ENCODE measurements at regions not wholly inside any gene's neighbourhood (a gene's known extent, or its start where the extent isn't known, plus 50 kb on each side); places are given as distances from the start of the nearest gene placed in this dataset.
"Not testable (repeated sequence)": the region's sequence is repeated elsewhere in the genome, so short reads cannot be mapped to it uniquely, and the experiment has no call there.

DNA sequence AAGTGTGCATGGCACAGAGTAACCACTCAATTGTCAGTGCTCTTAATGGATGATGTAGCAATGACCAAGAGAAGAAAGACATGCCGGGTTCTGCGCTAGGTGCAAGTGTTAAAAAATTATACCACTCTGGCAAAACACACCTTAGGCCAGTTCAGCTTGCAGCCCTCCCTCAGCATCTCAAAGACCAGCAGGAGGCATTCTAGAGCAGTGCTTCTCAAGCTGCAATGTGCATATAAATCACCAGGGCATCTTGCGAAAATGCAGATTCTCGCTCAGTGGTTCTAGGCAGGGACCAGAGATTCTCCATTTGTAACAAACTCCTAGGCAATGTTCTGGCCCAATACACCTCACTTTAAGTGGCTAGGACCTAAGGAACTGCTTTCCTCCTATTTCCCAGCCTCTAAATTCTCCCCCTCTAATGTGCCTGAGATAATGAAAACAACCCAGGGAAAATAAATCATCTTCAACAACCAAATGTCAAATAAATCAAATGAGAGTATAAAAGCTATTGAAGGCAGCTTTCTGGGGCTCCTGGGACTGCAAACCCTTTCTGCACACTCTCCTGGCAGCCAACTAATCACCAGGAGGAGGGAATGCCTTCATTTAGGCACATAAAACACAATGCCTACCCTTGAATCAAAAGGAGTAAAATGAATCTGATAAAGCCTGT is 337.2 kb upstream of the API5 start:
- H3K4me1 ChIP-seq = no peaks in the 10 kb centered on the region
- H3K4me3 ChIP-seq = no peak overlapping the region
- TF ChIP-seq CTCF (IDR thresholded peaks at IDR 0.05) = no peak
- TF ChIP-seq POLR2A (IDR thresholded peaks at IDR 0.05) = no peak
- H3K27me3 ChIP-seq = no peaks in the 10 kb centered on the region
- no peak for DNase-seq
- no peaks in the 10 kb centered on the region for H3K36me3 ChIP-seq
- 83 to 88% methylated on average over 3 to 4 of the region's 4 CpGs for WGBS, 2 donors
- H3K9me3 ChIP-seq = no peaks in the 10 kb centered on the region
- no peak overlapping the region for H3K27ac ChIP-seq
- intact Hi-C loops (cut with DNase I) = no loop called here

DNA sequence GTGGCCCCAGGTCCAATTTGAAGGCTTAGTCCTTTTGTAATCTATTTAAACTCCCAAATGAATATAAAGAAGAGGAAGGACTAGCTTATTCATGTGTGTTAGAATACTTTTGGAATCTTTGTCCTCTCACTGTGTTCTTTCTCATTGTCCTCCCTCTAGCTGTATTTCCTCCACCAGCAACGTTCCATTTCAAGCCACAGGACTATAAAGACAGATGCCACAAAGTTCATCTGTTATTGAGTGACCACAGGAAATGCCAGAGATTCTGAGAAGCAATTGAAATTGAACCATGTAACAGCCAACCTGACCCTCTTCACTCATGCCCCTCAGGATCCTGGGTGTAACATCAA is 336.6 kb upstream of the API5 start:
- H3K27me3 ChIP-seq = no peaks in the 10 kb centered on the region
- TF ChIP-seq POLR2A (IDR thresholded peaks at IDR 0.05) (no peak), CTCF (IDR thresholded peaks at IDR 0.05) (no peak)
- intact Hi-C loops (cut with DNase I) = no loop called here
- 5 to 11% methylated on average over 1 of the region's 1 CpG for WGBS, 2 donors
- no peak overlapping the region for H3K27ac ChIP-seq
- no peak for DNase-seq
- H3K9me3 ChIP-seq = no peaks in the 10 kb centered on the region
- H3K4me1 ChIP-seq = no peaks in the 10 kb centered on the region
- no peaks in the 10 kb centered on the region for H3K36me3 ChIP-seq
- no peak overlapping the region for H3K4me3 ChIP-seq

DNA sequence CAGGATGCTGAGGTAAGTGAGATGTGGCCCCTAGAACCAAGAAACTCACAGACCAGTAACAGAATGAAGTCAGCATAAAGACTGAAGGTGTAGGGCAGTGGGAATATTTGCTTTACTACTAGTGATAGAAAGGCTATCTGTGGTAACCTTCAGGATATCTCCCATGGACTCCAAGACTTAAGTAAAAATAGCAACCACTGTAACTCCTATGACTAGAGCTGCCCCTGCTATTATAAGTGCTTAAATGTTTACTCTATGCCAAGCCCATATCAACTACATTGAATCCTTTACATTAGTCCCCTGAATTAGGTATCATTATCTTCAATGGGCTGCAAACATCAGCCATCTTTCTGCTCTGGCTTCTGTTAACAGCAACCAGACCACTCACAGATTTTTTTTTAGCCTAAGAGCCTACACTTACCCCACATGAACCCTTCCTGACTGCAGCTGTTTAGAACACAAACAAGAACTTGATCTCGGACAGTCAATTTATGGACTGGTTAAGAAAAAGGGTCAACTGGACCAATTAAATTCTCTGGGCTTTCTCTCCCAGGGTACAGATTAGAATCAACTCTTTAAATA is 335.1 kb upstream of the API5 start:
- Histone ChIP-seq H3K27ac (no peak overlapping the region), H3K4me3 (no peak overlapping the region), H3K36me3 (no peaks in the 10 kb centered on the region), H3K27me3 (no peaks in the 10 kb centered on the region), H3K4me1 (no peaks in the 10 kb centered on the region), H3K9me3 (no peaks in the 10 kb centered on the region)
- TF ChIP-seq CTCF (IDR thresholded peaks at IDR 0.05) (no peak), POLR2A (IDR thresholded peaks at IDR 0.05) (no peak)
- no peak for DNase-seq
- intact Hi-C loops (cut with DNase I) = no loop called here
- 47 to 62% methylated on average over 1 of the region's 1 CpG for WGBS, 2 donors

DNA sequence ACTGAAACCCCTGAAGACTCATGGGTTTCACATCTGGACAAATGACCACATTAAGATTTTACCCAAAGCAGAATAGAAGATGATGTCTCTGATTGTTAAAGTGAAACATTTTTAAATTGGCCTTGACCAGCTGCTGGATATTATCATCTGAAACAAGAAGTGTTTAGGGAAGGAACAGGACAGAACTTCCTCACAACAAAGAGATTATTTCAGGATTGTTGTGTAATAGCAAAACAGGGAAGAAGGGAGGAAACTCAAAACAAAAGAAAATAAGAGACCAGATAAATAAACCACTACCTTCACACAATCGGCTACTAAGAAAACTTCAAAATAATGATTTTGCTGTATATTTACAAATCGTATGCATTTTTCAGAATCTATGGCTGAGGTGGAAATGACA is 319.2 kb upstream of the API5 start:
- 57 to 58% methylated on average over 2 of the region's 2 CpGs for WGBS, 2 donors
- H3K27me3 ChIP-seq = no peaks in the 10 kb centered on the region
- intact Hi-C loops (cut with DNase I) = no loop called here
- no peak for DNase-seq
- no peak overlapping the region for H3K4me3 ChIP-seq
- no peaks in the 10 kb centered on the region for H3K9me3 ChIP-seq
- no peak for TF ChIP-seq CTCF (IDR thresholded peaks at IDR 0.05)
- TF ChIP-seq POLR2A (IDR thresholded peaks at IDR 0.05) = no peak
- H3K4me1 ChIP-seq = no peaks in the 10 kb centered on the region
- no peaks in the 10 kb centered on the region for H3K36me3 ChIP-seq
- H3K27ac ChIP-seq = no peak overlapping the region

DNA sequence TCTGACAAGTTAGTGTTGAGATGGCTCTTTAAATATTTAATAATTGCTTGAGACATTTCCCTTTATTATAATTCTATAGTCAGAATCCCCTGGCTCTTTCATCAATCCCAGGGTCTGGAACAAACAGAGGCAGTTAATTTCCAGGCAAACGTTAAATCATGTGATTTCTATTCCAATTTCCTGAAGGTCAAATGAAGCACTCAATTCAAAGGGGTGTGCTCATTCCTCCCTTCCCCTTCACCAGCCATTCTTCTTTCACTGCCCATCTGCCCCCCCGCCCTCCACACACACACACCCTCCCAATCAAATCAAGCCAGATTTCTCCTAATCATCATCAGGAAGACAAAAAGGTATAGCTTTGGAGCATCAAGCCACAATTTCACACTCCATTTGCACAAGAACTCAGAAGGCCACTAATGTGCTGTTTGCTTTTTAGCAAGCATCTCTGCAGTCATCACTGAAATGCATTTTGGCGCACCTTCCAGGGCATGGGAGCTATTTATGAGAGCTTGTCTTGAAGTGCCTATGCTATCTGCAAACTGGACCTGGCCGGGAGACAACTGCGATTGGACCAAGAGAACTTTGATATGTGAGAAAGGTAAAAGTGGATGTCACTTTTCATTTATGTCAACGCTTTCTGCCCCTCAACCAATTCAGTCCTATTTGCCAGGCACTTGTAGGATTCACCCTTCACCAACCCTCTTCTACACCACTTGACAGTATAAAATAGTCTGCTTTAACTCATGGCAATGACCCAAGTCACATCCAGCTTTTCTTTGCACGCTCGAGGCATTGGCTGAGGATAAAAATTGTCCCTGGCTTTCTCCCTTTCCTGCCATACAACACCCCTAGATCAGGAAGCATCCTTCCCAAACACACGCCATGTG is 315.1 kb upstream of the API5 start:
- intact Hi-C loops (cut with DNase I) = no loop called here
- H3K27me3 ChIP-seq = no peaks in the 10 kb centered on the region
- WGBS, 2 donors = 66 to 73% methylated on average over 8 to 9 of the region's 9 CpGs
- DNase-seq = no peak
- no peaks in the 10 kb centered on the region for H3K9me3 ChIP-seq
- H3K27ac ChIP-seq = no peak overlapping the region
- no peaks in the 10 kb centered on the region for H3K36me3 ChIP-seq
- H3K4me3 ChIP-seq = no peak overlapping the region
- TF ChIP-seq CTCF (IDR thresholded peaks at IDR 0.05) (no peak), POLR2A (IDR thresholded peaks at IDR 0.05) (no peak)
- no peaks in the 10 kb centered on the region for H3K4me1 ChIP-seq

DNA sequence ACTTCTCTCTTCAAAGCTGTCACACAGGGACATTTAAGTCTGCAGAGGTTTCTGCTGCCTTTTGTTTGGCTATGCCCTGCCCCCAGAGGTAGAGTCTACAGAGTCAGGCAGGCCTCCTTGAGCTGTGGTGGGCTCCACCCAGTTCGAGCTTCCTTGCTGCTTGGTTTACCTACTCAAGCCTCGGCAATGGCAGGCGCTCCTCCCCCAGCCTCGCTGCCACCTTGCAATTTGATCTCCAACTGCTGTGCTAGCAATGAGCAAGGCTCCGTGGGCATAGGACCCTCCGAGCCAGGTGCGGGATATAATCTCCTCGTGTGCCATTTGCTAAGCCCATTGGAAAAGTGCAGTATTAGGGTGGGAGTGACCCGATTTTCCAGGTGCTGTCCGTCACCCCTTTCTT is 306.9 kb upstream of the API5 start:
- DNase-seq; H3K27ac ChIP-seq; H3K4me1 ChIP-seq; H3K4me3 ChIP-seq; intact Hi-C loops (cut with DNase I); H3K27me3 ChIP-seq; H3K36me3 ChIP-seq: not testable (repeated sequence)
- peaks cover 0 to 10% (median 4%) of the 10 kb centered on the region in 3 donors for H3K9me3 ChIP-seq
- WGBS, 2 donors = 82% methylated on average over 6 of the region's 10 CpGs; no CpG with 5 or more reads in 1 of the 2 donors

Data from esophagus squamous epithelium (tissue), 5 donors.